ENCODE measurements at regions not wholly inside any gene's neighbourhood (a gene's known extent, or its start where the extent isn't known, plus 50 kb on each side); places are given as distances from the start of the nearest gene placed in this dataset.

- TF ChIP-seq CTCF (conservative IDR thresholded peaks at IDR 0.05; ENCODE audit: low read depth, low read length) (no peak), EZH2 (IDR thresholded peaks at IDR 0.05; ENCODE audit: borderline replicate concordance, low read depth, low read length, poor library complexity, severe bottlenecking) (no peak)
- Histone ChIP-seq H3K36me3 (ENCODE audit: insufficient read depth, low read length, poor library complexity, severe bottlenecking) (no peaks in the 10 kb centered on the region), H3K27ac (ENCODE audit: low read depth, low read length, poor library complexity, severe bottlenecking) (no peak overlapping the region), H3K4me1 (ENCODE audit: insufficient read depth, low read length, poor library complexity, severe bottlenecking) (no peaks in the 10 kb centered on the region), H3K27me3 (replicated peaks; ENCODE audit: insufficient read depth, low read depth, low read length, poor library complexity) (no peaks in the 10 kb centered on the region), H3K4me3 (ENCODE audit: low read depth, low read length, poor library complexity, severe bottlenecking) (no peak overlapping the region), H3K9me3 (ENCODE audit: low read depth, low read length, poor library complexity, severe bottlenecking) (no peaks in the 10 kb centered on the region)
- POLR2A ChIA-PET (ENCODE audit: low non-redundant PET), result no interaction called here
- no peak for DNase-seq (ENCODE audit: low spot score)
- CTCF ChIA-PET, result no interaction called here
- no TSS peak for BruUV-seq (replicated peaks)
- intact Hi-C loops (cut with micrococcal nuclease; ENCODE audit: unreplicated experiment), result no loop called here
Measured at GRCh38 chr5:101431201-101431600, 528.1 kb upstream of the ST8SIA4 start.

GRCh38 chr5:101430551-101430950 lies 527.5 kb upstream of the ST8SIA4 start:
- Histone ChIP-seq H3K27ac (ENCODE audit: low read depth, low read length, poor library complexity, severe bottlenecking) (no peak overlapping the region), H3K9me3 (ENCODE audit: low read depth, low read length, poor library complexity, severe bottlenecking) (no peaks in the 10 kb centered on the region), H3K4me1 (ENCODE audit: insufficient read depth, low read length, poor library complexity, severe bottlenecking) (no peaks in the 10 kb centered on the region), H3K27me3 (replicated peaks; ENCODE audit: insufficient read depth, low read depth, low read length, poor library complexity) (no peaks in the 10 kb centered on the region), H3K36me3 (ENCODE audit: insufficient read depth, low read length, poor library complexity, severe bottlenecking) (no peaks in the 10 kb centered on the region), H3K4me3 (ENCODE audit: low read depth, low read length, poor library complexity, severe bottlenecking) (no peak overlapping the region)
- BruUV-seq (replicated peaks), result no TSS peak
- TF ChIP-seq EZH2 (IDR thresholded peaks at IDR 0.05; ENCODE audit: borderline replicate concordance, low read depth, low read length, poor library complexity, severe bottlenecking), result no peak
- TF ChIP-seq CTCF (conservative IDR thresholded peaks at IDR 0.05; ENCODE audit: low read depth, low read length), result no peak
- ChIA-PET POLR2A (ENCODE audit: low non-redundant PET) (no interaction called here), CTCF (no interaction called here)
- intact Hi-C loops (cut with micrococcal nuclease; ENCODE audit: unreplicated experiment), result no loop called here
- no peak for DNase-seq (ENCODE audit: low spot score)

- Histone ChIP-seq H3K4me1 (ENCODE audit: insufficient read depth, low read length, poor library complexity, severe bottlenecking) (no peaks in the 10 kb centered on the region), H3K4me3 (ENCODE audit: low read depth, low read length, poor library complexity, severe bottlenecking) (no peak overlapping the region), H3K36me3 (ENCODE audit: insufficient read depth, low read length, poor library complexity, severe bottlenecking) (no peaks in the 10 kb centered on the region), H3K9me3 (ENCODE audit: low read depth, low read length, poor library complexity, severe bottlenecking) (no peaks in the 10 kb centered on the region), H3K27me3 (replicated peaks; ENCODE audit: insufficient read depth, low read depth, low read length, poor library complexity) (no peaks in the 10 kb centered on the region), H3K27ac (ENCODE audit: low read depth, low read length, poor library complexity, severe bottlenecking) (no peak overlapping the region)
- DNase-seq (ENCODE audit: low spot score), result no peak
- intact Hi-C loops (cut with micrococcal nuclease; ENCODE audit: unreplicated experiment), result no loop called here
- BruUV-seq (replicated peaks), result no TSS peak
- ChIA-PET CTCF (no interaction called here), POLR2A (ENCODE audit: low non-redundant PET) (no interaction called here)
- TF ChIP-seq CTCF (conservative IDR thresholded peaks at IDR 0.05; ENCODE audit: low read depth, low read length), result no peak
- TF ChIP-seq EZH2 (IDR thresholded peaks at IDR 0.05; ENCODE audit: borderline replicate concordance, low read depth, low read length, poor library complexity, severe bottlenecking), result no peak
Measured at GRCh38 chr5:101429241-101429640, 526.2 kb upstream of the ST8SIA4 start.

All from A673 (cell line).